ENCODE measurements at regions not wholly inside any gene's neighbourhood (a gene's known extent, or its start where the extent isn't known, plus 50 kb on each side); places are given as distances from the start of the nearest gene placed in this dataset.

GRCh38 chr16:87006789-87007745 is 310.1 kb downstream of the C16orf95 start:
- Histone ChIP-seq H3K9me3 (ENCODE audit: control insufficient read depth, low read length) (peaks cover 19% of the 10 kb centered on the region), H3K4me3 (ENCODE audit: extremely low read depth, insufficient read depth, low read length, poor library complexity, severe bottlenecking) (no peak overlapping the region), H3K27ac (ENCODE audit: low read depth, low read length, severe bottlenecking) (no peak overlapping the region), H3K36me3 (ENCODE audit: control insufficient read depth, insufficient read depth, low read length) (no peaks in the 10 kb centered on the region), H3K4me1 (ENCODE audit: control insufficient read depth, insufficient read depth, low read length, poor library complexity, severe bottlenecking) (no peaks in the 10 kb centered on the region)
- WGBS, 2 experiments (ENCODE audit: insufficient coverage in 2 of 2) = 88 to 96% methylated on average over 8 to 10 of the region's 12 CpGs

- no peak overlapping the region for H3K27ac ChIP-seq (ENCODE audit: low read depth, low read length, severe bottlenecking)
These were observed 309.3 kb downstream of the C16orf95 start for GRCh38 chr16:87007907-87008306.

GRCh38 chr16:87008664-87009063 is 308.5 kb downstream of the C16orf95 start:
- no peak overlapping the region for H3K4me3 ChIP-seq (ENCODE audit: extremely low read depth, insufficient read depth, low read length, poor library complexity, severe bottlenecking)
- H3K4me1 ChIP-seq (ENCODE audit: control insufficient read depth, insufficient read depth, low read length, poor library complexity, severe bottlenecking) = no peaks in the 10 kb centered on the region
- no peaks in the 10 kb centered on the region for H3K36me3 ChIP-seq (ENCODE audit: control insufficient read depth, insufficient read depth, low read length)
- WGBS, 2 experiments (ENCODE audit: insufficient coverage in 2 of 2) = 98 to 100% methylated on average over 1 to 4 of the region's 5 CpGs
- H3K27ac ChIP-seq (ENCODE audit: low read depth, low read length, severe bottlenecking) = no peak overlapping the region
- H3K9me3 ChIP-seq (ENCODE audit: control insufficient read depth, low read length) = peaks cover 19% of the 10 kb centered on the region

More at GRCh38 chr16:87007907-87008306, 309.3 kb downstream of the C16orf95 start:
- Histone ChIP-seq H3K4me1 (ENCODE audit: control insufficient read depth, insufficient read depth, low read length, poor library complexity, severe bottlenecking) (no peaks in the 10 kb centered on the region), H3K9me3 (ENCODE audit: control insufficient read depth, low read length) (peaks cover 19% of the 10 kb centered on the region), H3K4me3 (ENCODE audit: extremely low read depth, insufficient read depth, low read length, poor library complexity, severe bottlenecking) (no peak overlapping the region), H3K36me3 (ENCODE audit: control insufficient read depth, insufficient read depth, low read length) (no peaks in the 10 kb centered on the region)
- 93 to 96% methylated on average over 10 of the region's 10 CpGs for whole genome bisulfite sequencing, 2 experiments (ENCODE audit: insufficient coverage in 2 of 2)

GRCh38 chr16:87012954-87013938 is 303.9 kb downstream of the C16orf95 start:
- Histone ChIP-seq H3K36me3 (ENCODE audit: control insufficient read depth, insufficient read depth, low read length) (no peaks in the 10 kb centered on the region), H3K27ac (ENCODE audit: low read depth, low read length, severe bottlenecking) (no peak overlapping the region), H3K4me1 (ENCODE audit: control insufficient read depth, insufficient read depth, low read length, poor library complexity, severe bottlenecking) (peaks cover 9% of the 10 kb centered on the region), H3K9me3 (ENCODE audit: control insufficient read depth, low read length) (peaks cover 2% of the 10 kb centered on the region), H3K4me3 (ENCODE audit: extremely low read depth, insufficient read depth, low read length, poor library complexity, severe bottlenecking) (no peak overlapping the region)
- 89 to 92% methylated on average over 37 of the region's 37 CpGs for WGBS, 2 experiments (ENCODE audit: insufficient coverage in 2 of 2)

- Histone ChIP-seq H3K4me3 (ENCODE audit: extremely low read depth, insufficient read depth, low read length, poor library complexity, severe bottlenecking) (no peak overlapping the region), H3K9me3 (ENCODE audit: control insufficient read depth, low read length) (no peaks in the 10 kb centered on the region), H3K36me3 (ENCODE audit: control insufficient read depth, insufficient read depth, low read length) (no peaks in the 10 kb centered on the region), H3K27ac (ENCODE audit: low read depth, low read length, severe bottlenecking) (no peak overlapping the region), H3K4me1 (ENCODE audit: control insufficient read depth, insufficient read depth, low read length, poor library complexity, severe bottlenecking) (peaks cover 9% of the 10 kb centered on the region)
- WGBS, 2 experiments (ENCODE audit: insufficient coverage in 2 of 2) = 97 to 100% methylated on average over 1 of the region's 1 CpG
These were observed 303.1 kb downstream of the C16orf95 start for GRCh38 chr16:87014112-87014511.

GRCh38 chr16:87015021-87015420 is 302.2 kb downstream of the C16orf95 start:
- 94% methylated on average over 4 to 5 of the region's 5 CpGs for WGBS, 2 experiments (ENCODE audit: insufficient coverage in 2 of 2)
- Histone ChIP-seq H3K9me3 (ENCODE audit: control insufficient read depth, low read length) (no peaks in the 10 kb centered on the region), H3K27ac (ENCODE audit: low read depth, low read length, severe bottlenecking) (no peak overlapping the region), H3K36me3 (ENCODE audit: control insufficient read depth, insufficient read depth, low read length) (no peaks in the 10 kb centered on the region), H3K4me3 (ENCODE audit: extremely low read depth, insufficient read depth, low read length, poor library complexity, severe bottlenecking) (no peak overlapping the region), H3K4me1 (ENCODE audit: control insufficient read depth, insufficient read depth, low read length, poor library complexity, severe bottlenecking) (peaks cover 9% of the 10 kb centered on the region)

- no peak overlapping the region for H3K27ac ChIP-seq (ENCODE audit: low read depth, low read length, severe bottlenecking)
- H3K4me1 ChIP-seq (ENCODE audit: control insufficient read depth, insufficient read depth, low read length, poor library complexity, severe bottlenecking) = peaks cover 9% of the 10 kb centered on the region
- no peak overlapping the region for H3K4me3 ChIP-seq (ENCODE audit: extremely low read depth, insufficient read depth, low read length, poor library complexity, severe bottlenecking)
- WGBS, 2 experiments (ENCODE audit: insufficient coverage in 2 of 2) = 91 to 96% methylated on average over 14 of the region's 15 CpGs
- H3K36me3 ChIP-seq (ENCODE audit: control insufficient read depth, insufficient read depth, low read length) = no peaks in the 10 kb centered on the region
- no peaks in the 10 kb centered on the region for H3K9me3 ChIP-seq (ENCODE audit: control insufficient read depth, low read length)
These were observed 300.9 kb downstream of the C16orf95 start for GRCh38 chr16:87016046-87017035.

GRCh38 chr16:87017371-87018012 is 299.7 kb downstream of the C16orf95 start:
- Histone ChIP-seq H3K9me3 (ENCODE audit: control insufficient read depth, low read length) (no peaks in the 10 kb centered on the region), H3K27ac (ENCODE audit: low read depth, low read length, severe bottlenecking) (no peak overlapping the region), H3K4me1 (ENCODE audit: control insufficient read depth, insufficient read depth, low read length, poor library complexity, severe bottlenecking) (peaks cover 9% of the 10 kb centered on the region), H3K4me3 (ENCODE audit: extremely low read depth, insufficient read depth, low read length, poor library complexity, severe bottlenecking) (no peak overlapping the region), H3K36me3 (ENCODE audit: control insufficient read depth, insufficient read depth, low read length) (no peaks in the 10 kb centered on the region)
- whole genome bisulfite sequencing, 2 experiments (ENCODE audit: insufficient coverage in 2 of 2) = 44 to 61% methylated on average over 6 to 7 of the region's 9 CpGs

GRCh38 chr16:87025676-87026075 is 291.5 kb downstream of the C16orf95 start:
- no peaks in the 10 kb centered on the region for H3K9me3 ChIP-seq (ENCODE audit: control insufficient read depth, low read length)
- WGBS, 2 experiments (ENCODE audit: insufficient coverage in 2 of 2) = no CpG with 5 or more reads among the region's 1 CpG
- H3K4me3 ChIP-seq (ENCODE audit: extremely low read depth, insufficient read depth, low read length, poor library complexity, severe bottlenecking) = no peak overlapping the region
- H3K27ac ChIP-seq (ENCODE audit: low read depth, low read length, severe bottlenecking) = no peak overlapping the region
- H3K4me1 ChIP-seq (ENCODE audit: control insufficient read depth, insufficient read depth, low read length, poor library complexity, severe bottlenecking) = no peaks in the 10 kb centered on the region
- no peaks in the 10 kb centered on the region for H3K36me3 ChIP-seq (ENCODE audit: control insufficient read depth, insufficient read depth, low read length)
